HEK293T (cell line): ENCODE measurements at regions not wholly inside any gene's neighbourhood (a gene's known extent, or its start where the extent isn't known, plus 50 kb on each side); places are given as distances from the start of the nearest gene placed in this dataset.
A peak's percentile ranks its signal among the peaks of the same experiment; 100 is the strongest.
"Not testable (repeated sequence)": the region's sequence is repeated elsewhere in the genome, so short reads cannot be mapped to it uniquely, and the experiment has no call there.

ENCODE experiments used
- CTCF ChIA-PET: fragments of 350-600 bp; formaldehyde crosslinking; extraction: SDS; loops from one replicate; lab custom pipeline; 2021; ENCODE audit warnings: antibody characterized with exemption, inconsistent platforms; lab: Yijun Ruan, JAX
- POLR2A ChIA-PET: fragments of 350-600 bp; formaldehyde crosslinking; extraction: SDS; loops from one replicate; lab custom pipeline; 2020; ENCODE audit warnings: antibody characterized with exemption, inconsistent platforms; lab: Yijun Ruan, JAX
- DNase-seq: peaks from one replicate; pipeline ENCODE4 v3.0.0; 2012; ENCODE audit warnings: mixed read lengths; ENCODE audit errors: extremely low spot score
- ARNT ChIP-seq: fragments of 450-650 bp; IDR thresholded peaks from 2 replicates; pipeline ENCODE4 v1.6.1; 2017; ENCODE audit warnings: mild to moderate bottlenecking
- BHLHE40 ChIP-seq: fragments of 450-650 bp; IDR thresholded peaks from 2 replicates; pipeline ENCODE4 v1.6.1; 2016; ENCODE audit warnings: mild to moderate bottlenecking, moderate library complexity, borderline replicate concordance
- CTBP1 ChIP-seq: fragments of 450-650 bp; IDR thresholded peaks from 2 replicates; pipeline ENCODE4 v1.6.1; 2016; ENCODE audit warnings: borderline replicate concordance
- ELF4 ChIP-seq: fragments of 450-650 bp; IDR thresholded peaks from 2 replicates; pipeline ENCODE4 v1.6.1; 2017; ENCODE audit warnings: antibody characterized with exemption
- FOXA1 ChIP-seq: fragments of 450-650 bp; IDR thresholded peaks from 2 replicates; pipeline ENCODE4 v1.6.1; 2016; ENCODE audit warnings: mild to moderate bottlenecking
- FOXK2 ChIP-seq: fragments of 450-650 bp; IDR thresholded peaks from 2 replicates; pipeline ENCODE4 v1.6.1; 2016; ENCODE audit warnings: mild to moderate bottlenecking
- FOXM1 ChIP-seq: fragments of 450-650 bp; IDR thresholded peaks from 2 replicates; pipeline ENCODE4 v1.6.1; 2017; ENCODE audit warnings: mild to moderate bottlenecking, borderline replicate concordance
- HDGF ChIP-seq: fragments of 450-650 bp; IDR thresholded peaks from 2 replicates; pipeline ENCODE4 v1.6.1; 2017; ENCODE audit warnings: antibody characterized with exemption, borderline replicate concordance
- L3MBTL2 ChIP-seq: fragments of 450-650 bp; conservative IDR thresholded peaks from 2 replicates; pipeline ENCODE4 v1.6.1; 2016; ENCODE audit warnings: mild to moderate bottlenecking
- LEF1 ChIP-seq: fragments of 450-650 bp; IDR thresholded peaks from 2 replicates; pipeline ENCODE4 v1.6.1; 2017; ENCODE audit warnings: mild to moderate bottlenecking, borderline replicate concordance
- NFRKB ChIP-seq: fragments of 450-650 bp; IDR thresholded peaks from 2 replicates; pipeline ENCODE4 v1.6.1; 2016; ENCODE audit warnings: mild to moderate bottlenecking, moderate library complexity
- SUZ12 ChIP-seq: fragments of 450-650 bp; IDR thresholded peaks from 2 replicates; pipeline ENCODE4 v1.6.1; 2016; ENCODE audit warnings: mild to moderate bottlenecking
- TARDBP ChIP-seq: fragments of 450-650 bp; IDR thresholded peaks from 2 replicates; pipeline ENCODE4 v1.6.1; 2016
- ZNF384 ChIP-seq: fragments of 450-650 bp; IDR thresholded peaks from 2 replicates; pipeline ENCODE4 v1.6.1; 2016
- TF ChIP-seq, protein P1 (sequence below): fragments of 450-650 bp; IDR thresholded peaks from 2 replicates; pipeline ENCODE4 v1.6.1; 2016

DNA sequence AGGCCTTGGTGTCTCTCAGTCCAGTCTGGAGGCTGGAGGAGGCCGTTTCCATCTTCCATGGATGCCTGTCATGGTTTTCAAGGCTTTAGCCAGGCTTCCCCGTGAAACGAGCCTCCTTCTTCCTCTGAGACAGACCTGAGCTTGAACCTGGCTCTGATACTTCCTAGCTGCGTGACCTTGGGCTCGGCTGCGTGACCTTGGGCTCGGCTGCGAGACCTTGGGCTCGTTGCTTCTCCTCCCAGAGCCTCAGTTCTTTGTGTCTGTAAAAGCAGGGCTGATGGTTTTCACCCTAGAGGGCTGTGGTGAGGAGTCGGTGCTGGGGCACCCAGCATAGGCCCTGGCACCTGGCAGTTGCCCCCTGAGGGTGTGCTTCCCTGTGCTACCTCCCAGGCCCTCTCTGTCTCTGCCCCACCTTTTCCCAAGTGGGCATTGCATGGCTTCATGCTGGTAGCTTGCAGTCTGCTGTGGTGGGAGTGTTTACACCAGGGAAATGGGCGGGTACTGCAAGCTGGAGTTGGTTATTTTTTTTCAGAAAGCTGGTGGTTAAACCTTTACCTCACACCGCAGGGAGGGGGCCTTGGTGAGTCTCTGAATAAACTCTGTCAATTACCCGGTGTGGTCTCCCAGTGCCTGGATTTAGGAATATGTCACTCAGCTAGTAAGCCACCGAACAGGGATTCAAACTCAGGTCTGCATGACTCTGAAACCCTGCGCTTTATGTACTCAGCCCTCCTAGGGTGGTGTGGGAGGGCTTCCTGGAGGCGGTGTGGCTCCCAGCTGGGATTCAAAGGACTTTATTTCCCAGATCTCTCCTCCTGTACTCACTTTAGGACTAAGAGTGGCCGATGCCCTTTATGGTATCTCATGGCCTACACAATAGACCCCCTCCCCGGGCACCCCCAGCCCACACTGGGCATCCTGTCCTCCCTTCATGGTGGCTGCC, 129.0 kb upstream of the CIBAR2 start:
- DNase-seq = no peak
- CTCF ChIA-PET = interaction anchor here (1.2 kb wide), 2 partner anchors 22 to 126 kb away, joined by 4 read pairs; no protein-coding TSS in a partner anchor
- POLR2A ChIA-PET = no interaction called here
- no peak for TF ChIP-seq ARNT
- TF ChIP-seq, protein P1, sequence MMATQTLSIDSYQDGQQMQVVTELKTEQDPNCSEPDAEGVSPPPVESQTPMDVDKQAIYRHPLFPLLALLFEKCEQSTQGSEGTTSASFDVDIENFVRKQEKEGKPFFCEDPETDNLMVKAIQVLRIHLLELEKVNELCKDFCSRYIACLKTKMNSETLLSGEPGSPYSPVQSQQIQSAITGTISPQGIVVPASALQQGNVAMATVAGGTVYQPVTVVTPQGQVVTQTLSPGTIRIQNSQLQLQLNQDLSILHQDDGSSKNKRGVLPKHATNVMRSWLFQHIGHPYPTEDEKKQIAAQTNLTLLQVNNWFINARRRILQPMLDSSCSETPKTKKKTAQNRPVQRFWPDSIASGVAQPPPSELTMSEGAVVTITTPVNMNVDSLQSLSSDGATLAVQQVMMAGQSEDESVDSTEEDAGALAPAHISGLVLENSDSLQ = no peak
- no peak for TF ChIP-seq ELF4
- no peak for TF ChIP-seq HDGF
- no peak for TF ChIP-seq NFRKB
- TF ChIP-seq L3MBTL2 = no peak
- TF ChIP-seq FOXK2 = no peak
- TF ChIP-seq FOXM1 = no peak
- TF ChIP-seq CTBP1 = no peak

DNA sequence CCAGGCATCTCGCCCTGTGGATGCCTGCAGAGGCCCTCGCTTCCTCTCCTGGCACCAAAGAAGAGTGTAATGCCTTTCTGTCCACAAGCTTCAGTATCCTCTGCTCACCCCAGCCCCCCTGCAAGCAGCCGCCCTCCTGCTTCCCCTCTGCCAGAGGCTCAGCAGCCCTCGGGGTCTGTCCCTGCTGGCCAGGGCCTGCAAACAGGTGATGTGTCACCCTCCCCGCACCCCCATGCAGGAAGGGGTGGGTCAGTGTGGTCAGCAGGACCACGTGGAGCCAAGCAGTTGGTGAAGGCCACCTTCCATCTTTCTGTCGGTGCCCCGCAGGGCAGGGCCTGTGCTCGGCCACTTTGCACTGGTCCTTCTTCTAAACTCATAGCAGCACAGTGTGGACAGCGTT, 129.9 kb upstream of the CIBAR2 start:
- ChIA-PET POLR2A (no interaction called here), CTCF (interaction anchor here (1.2 kb wide), 1 partner anchor 23 kb away, joined by 4 read pairs; no protein-coding TSS in a partner anchor)
- TF ChIP-seq FOXA1 (no peak), HDGF (no peak)
- DNase-seq = no peak

DNA sequence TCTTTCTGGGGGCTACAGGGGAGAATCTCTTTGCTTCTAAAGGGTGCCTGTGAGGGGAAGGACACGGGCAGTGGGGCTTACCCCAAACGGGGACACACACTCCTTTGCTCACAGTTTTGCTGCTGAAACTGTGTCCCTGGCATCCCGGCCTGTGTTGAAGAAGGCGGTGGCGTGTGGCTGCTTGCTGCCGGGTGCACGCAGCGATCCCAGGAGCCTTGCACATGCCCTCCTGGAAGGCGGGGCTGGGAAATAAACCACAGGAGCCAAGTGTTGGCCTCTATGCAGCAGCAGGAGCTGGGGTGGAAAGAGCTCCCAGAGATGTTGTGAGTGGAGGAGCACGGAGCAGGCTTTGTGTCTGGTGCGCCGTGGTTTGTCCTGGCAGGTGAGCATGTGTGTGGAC, 131.0 kb upstream of the CIBAR2 start:
- no peak for DNase-seq
- TF ChIP-seq NFRKB = no peak
- TF ChIP-seq, protein P1 = no peak
- no peak for TF ChIP-seq FOXA1
- TF ChIP-seq BHLHE40 = no peak
- no peak for TF ChIP-seq ARNT
- TF ChIP-seq HDGF = no peak
- TF ChIP-seq L3MBTL2 = no peak
- no peak for TF ChIP-seq LEF1
- TF ChIP-seq TARDBP = no peak
- no peak for TF ChIP-seq ELF4
- no peak for TF ChIP-seq SUZ12
- no peak for TF ChIP-seq ZNF384
- ChIA-PET CTCF (interaction anchor here (0.7 kb wide), 1 partner anchor 10 kb away, joined by 3 read pairs; no protein-coding TSS in a partner anchor), POLR2A (no interaction called here)

DNA sequence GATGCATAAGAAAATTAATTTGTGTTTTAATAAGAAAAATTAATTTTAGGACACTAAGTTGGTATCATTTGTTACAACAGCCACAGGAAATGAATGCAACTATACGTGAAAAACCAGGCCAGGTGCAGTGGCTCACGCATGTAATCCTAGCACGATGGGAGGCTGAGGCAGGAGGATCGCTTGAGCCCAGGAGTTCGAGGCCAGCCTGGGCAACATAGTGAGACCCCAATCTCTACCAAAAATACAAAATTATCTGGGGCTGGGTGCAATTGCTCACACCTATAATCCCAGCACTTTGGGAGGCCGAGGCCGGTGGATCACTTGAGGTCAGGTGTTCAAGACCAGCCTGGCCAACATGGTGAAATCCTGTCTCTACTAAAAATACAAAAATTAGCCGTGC, 132.2 kb upstream of the CIBAR2 start:
- DNase-seq, POLR2A ChIA-PET: not testable (repeated sequence)
- CTCF ChIA-PET = interaction anchor here (0.6 to 1.4 kb wide), 3 partner anchors 10 to 371 kb away, joined by 3 to 4 read pairs (median 4); no protein-coding TSS in a partner anchor

DNA sequence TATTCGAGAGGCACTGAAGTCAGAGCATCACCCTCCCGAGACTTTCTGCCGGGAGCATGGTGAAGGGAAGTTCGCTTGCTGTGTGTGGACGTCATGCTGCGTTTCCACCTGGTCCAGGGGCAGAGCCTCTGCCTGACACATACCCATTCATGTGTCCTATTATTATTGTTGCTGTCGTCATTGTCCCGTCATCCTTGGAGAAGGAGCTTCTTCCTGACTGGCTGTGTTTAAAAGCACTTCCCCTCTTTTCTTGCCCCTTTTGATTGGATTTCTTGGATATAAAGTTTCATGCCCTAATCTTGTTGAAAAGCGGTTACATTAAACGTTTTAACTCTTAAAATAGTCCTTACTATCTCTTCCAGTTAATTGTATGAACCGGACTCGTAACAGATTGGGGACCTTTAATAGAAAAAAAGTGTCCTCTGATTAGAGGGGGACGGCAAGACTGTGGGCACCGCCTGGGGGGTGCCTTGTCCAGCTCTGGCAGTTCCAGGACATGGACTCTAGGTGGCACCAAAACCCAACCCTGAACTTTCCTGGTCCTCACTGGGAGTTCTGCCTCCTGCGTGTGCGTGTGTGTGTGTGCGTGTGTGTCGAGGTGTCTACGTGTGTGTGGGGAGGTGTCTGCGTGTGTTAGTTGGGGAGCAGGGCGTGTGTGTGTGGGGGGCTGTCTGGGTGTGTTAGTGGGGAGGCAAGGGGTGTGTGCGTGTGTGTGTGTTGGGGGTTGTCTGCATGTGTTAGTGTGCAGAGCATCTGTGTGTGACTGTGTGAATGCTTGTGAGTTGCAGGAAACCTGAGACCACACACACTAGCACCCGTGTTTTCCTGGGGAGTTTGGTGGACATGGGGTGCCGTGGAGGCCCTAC, 133.3 kb upstream of the CIBAR2 start:
- TF ChIP-seq TARDBP (peak; percentile 63; the same call in 1 of the 2 replicates), L3MBTL2 (no peak), HDGF (no peak)
- POLR2A ChIA-PET = no interaction called here
- DNase-seq = peak; percentile 73
- CTCF ChIA-PET = interaction anchor here (0.5 to 1.4 kb wide), 10 partner anchors 8 to 1839 kb away, joined by 3 to 4 read pairs (median 4); no protein-coding TSS in a partner anchor

DNA sequence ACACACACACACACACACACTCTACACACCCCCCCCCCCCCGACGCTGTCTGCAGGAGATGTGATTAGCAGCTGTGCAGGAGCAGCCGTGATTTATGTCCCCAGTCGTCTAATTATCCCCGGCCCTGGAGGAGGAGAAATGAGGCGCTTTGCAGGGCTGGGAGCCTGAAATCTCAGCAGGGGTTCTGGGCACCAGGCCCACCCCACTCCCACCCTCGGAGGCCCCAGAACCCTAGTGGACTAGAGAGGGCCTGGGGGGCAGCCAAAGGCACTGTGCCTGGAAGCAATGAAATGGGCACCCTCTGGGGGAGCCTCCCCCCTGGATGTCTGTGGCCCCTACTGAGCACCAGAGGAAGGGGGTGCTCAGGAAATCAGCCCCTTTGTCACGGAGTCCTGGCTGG, 134.2 kb upstream of the CIBAR2 start:
- CTCF ChIA-PET = no interaction called here
- POLR2A ChIA-PET = no interaction called here

DNA sequence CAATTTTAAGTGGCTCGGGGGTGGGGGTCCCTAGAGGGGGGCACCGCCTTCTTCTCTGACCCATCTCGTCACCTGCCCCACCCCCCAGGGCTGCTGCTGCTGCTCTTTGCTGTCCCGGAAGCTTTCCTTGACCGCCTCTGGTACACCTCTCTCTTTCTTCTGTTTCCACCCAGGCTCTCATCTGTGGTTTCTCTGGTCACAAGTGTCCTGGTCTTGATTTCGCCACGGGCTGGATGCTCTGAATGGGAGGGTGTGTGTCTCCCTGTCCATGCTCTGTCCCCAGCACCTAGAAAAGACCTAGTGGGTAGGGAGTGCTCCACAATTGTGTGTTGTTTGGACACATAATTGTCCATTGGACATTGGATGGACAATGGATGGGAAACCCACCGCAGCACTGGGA, 134.7 kb upstream of the CIBAR2 start:
- DNase-seq = no peak
- TF ChIP-seq ELF4 (no peak), BHLHE40 (no peak)
- POLR2A ChIA-PET = no interaction called here
- CTCF ChIA-PET = no interaction called here

More for the DNA sequence above, 134.2 kb upstream of the CIBAR2 start:
- no peak for TF ChIP-seq SUZ12
- no peak for TF ChIP-seq LEF1
- TF ChIP-seq HDGF = no peak
- no peak for DNase-seq
